Choroid plexus epithelial cell (primary cell): ENCODE measurements at regions not wholly inside any gene's neighbourhood (a gene's known extent, or its start where the extent isn't known, plus 50 kb on each side); places are given as distances from the start of the nearest gene placed in this dataset.

Experiments used
- DNase-seq: peaks from one replicate; pipeline ENCODE4 v3.0.0-alpha.2; 2010; ENCODE audit warnings: low read depth
- H3K4me3 ChIP-seq: 2 replicates; pipeline ENCODE4 v1.5.1; 2011; ENCODE audit warnings: low read depth, mild to moderate bottlenecking, control low read depth, low read length, moderate library complexity
- CTCF ChIP-seq: conservative IDR thresholded peaks from 2 replicates; pipeline ENCODE4 v1.5.1; 2011; ENCODE audit warnings: low read depth, mild to moderate bottlenecking, control low read depth, inconsistent platforms, low read length, moderate library complexity

- no peak for DNase-seq
- TF ChIP-seq CTCF: no peak
- no peak overlapping the region for H3K4me3 ChIP-seq
Observed at GRCh38 chr4:151991001-151991883, 230.4 kb upstream of the GATB start.

- DNase-seq: peak; percentile 1
- no peak overlapping the region for H3K4me3 ChIP-seq
- no peak for TF ChIP-seq CTCF
Observed at GRCh38 chr4:151990201-151990600, 229.4 kb upstream of the GATB start.

- H3K4me3 ChIP-seq: no peak overlapping the region
- TF ChIP-seq CTCF: no peak
- DNase-seq: no peak
Observed at GRCh38 chr4:151988591-151988990, 227.8 kb upstream of the GATB start.

GRCh38 chr4:151987606-151988005, 226.8 kb upstream of the GATB start:
- DNase-seq: no peak
- no peak overlapping the region for H3K4me3 ChIP-seq
- TF ChIP-seq CTCF: no peak

GRCh38 chr4:151983854-151984253, 223.0 kb upstream of the GATB start:
- no peak for TF ChIP-seq CTCF
- no peak overlapping the region for H3K4me3 ChIP-seq
- peak; percentile 1 for DNase-seq

GRCh38 chr4:151979819-151980218, 219.0 kb upstream of the GATB start:
- no peak for TF ChIP-seq CTCF
- no peak overlapping the region for H3K4me3 ChIP-seq
- DNase-seq: no peak

GRCh38 chr4:151968643-151969042, 207.8 kb upstream of the GATB start:
- H3K4me3 ChIP-seq: no peak overlapping the region
- no peak for TF ChIP-seq CTCF
- DNase-seq: no peak
